H9 (cell line): ENCODE measurements at regions not wholly inside any gene's neighbourhood (a gene's known extent, or its start where the extent isn't known, plus 50 kb on each side); places are given as distances from the start of the nearest gene placed in this dataset.

Experiments used
- DNase-seq: peaks from one replicate; pipeline ENCODE4 v3.0.0-alpha.2; 2017
- H2AFZ ChIP-seq: one replicate; pipeline ENCODE4 v1.6.1; 2013; ENCODE audit warnings: mild to moderate bottlenecking, low read length, control low read depth, moderate library complexity
- H2AK5ac ChIP-seq: 2 replicates; pipeline ENCODE4 v1.6.1; 2013; ENCODE audit warnings: low read length, control low read depth, mixed read lengths; ENCODE audit not compliant: insufficient read length
- H2BK120ac ChIP-seq: one replicate; pipeline ENCODE4 v1.6.1; 2013; ENCODE audit warnings: low read depth, mild to moderate bottlenecking, low read length, control low read depth, inconsistent platforms; ENCODE audit not compliant: poor library complexity, severe bottlenecking
- H2BK12ac ChIP-seq: 2 replicates; pipeline ENCODE4 v1.6.1; 2013; ENCODE audit warnings: low read length, control low read depth, mixed read lengths, low read depth; ENCODE audit not compliant: insufficient read length
- H2BK15ac ChIP-seq: 2 replicates; pipeline ENCODE4 v1.6.1; 2013; ENCODE audit warnings: low read depth, low read length, control low read depth
- H2BK20ac ChIP-seq: one replicate; pipeline ENCODE4 v1.6.1; 2013; ENCODE audit warnings: low read depth, mild to moderate bottlenecking, low read length, control low read depth, inconsistent platforms; ENCODE audit not compliant: poor library complexity, severe bottlenecking
- H2BK5ac ChIP-seq: 2 replicates; pipeline ENCODE4 v1.6.1; 2013; ENCODE audit warnings: low read length, control low read depth, mixed read lengths; ENCODE audit not compliant: insufficient read length
- H3K14ac ChIP-seq: 2 replicates; pipeline ENCODE4 v1.6.1; 2013; ENCODE audit warnings: low read length, control low read depth; ENCODE audit not compliant: insufficient read depth
- H3K18ac ChIP-seq: 2 replicates; pipeline ENCODE4 v1.6.1; 2013; ENCODE audit warnings: low read depth, mild to moderate bottlenecking, mixed read lengths, low read length, control low read depth; ENCODE audit not compliant: insufficient read length
- H3K23ac ChIP-seq: 2 replicates; pipeline ENCODE4 v1.6.1; 2013; ENCODE audit warnings: low read length, control low read depth, mixed read lengths, low read depth; ENCODE audit not compliant: insufficient read length
- H3K23me2 ChIP-seq: 2 replicates; pipeline ENCODE4 v1.6.1; 2013; ENCODE audit warnings: low read depth, mild to moderate bottlenecking, mixed read lengths, low read length, control low read depth; ENCODE audit not compliant: insufficient read length, poor library complexity, severe bottlenecking
- H3K27ac ChIP-seq: 2 replicates; pipeline ENCODE4 v1.5.1; 2013; ENCODE audit warnings: low read length, control low read depth, mixed read lengths, low read depth; ENCODE audit not compliant: insufficient read length
- H3K27me3 ChIP-seq: 2 replicates; pipeline ENCODE4 v1.6.1; 2013; ENCODE audit warnings: low read length, control low read depth, inconsistent platforms; ENCODE audit not compliant: insufficient read depth
- H3K4ac ChIP-seq: 2 replicates; pipeline ENCODE4 v1.6.1; 2013; ENCODE audit warnings: low read depth, mild to moderate bottlenecking, control low read depth, inconsistent platforms, low read length, moderate library complexity
- H3K4me1 ChIP-seq: 2 replicates; pipeline ENCODE4 v1.6.1; 2013; ENCODE audit warnings: low read length, control low read depth, inconsistent platforms; ENCODE audit not compliant: insufficient read depth
- H3K4me2 ChIP-seq: 2 replicates; pipeline ENCODE4 v1.6.1; 2013; ENCODE audit warnings: low read length, control low read depth, mixed read lengths; ENCODE audit not compliant: insufficient read length, insufficient read depth
- H3K56ac ChIP-seq: 2 replicates; pipeline ENCODE4 v1.6.1; 2013; ENCODE audit warnings: low read depth, mild to moderate bottlenecking, mixed read lengths, low read length, control low read depth; ENCODE audit not compliant: insufficient read length
- H3K79me1 ChIP-seq: 2 replicates; pipeline ENCODE4 v1.6.1; 2013; ENCODE audit warnings: low read depth, mild to moderate bottlenecking, moderate library complexity, low read length, control low read depth, inconsistent platforms; ENCODE audit not compliant: insufficient read depth, poor library complexity, severe bottlenecking
- H3K79me2 ChIP-seq: 2 replicates; pipeline ENCODE4 v1.6.1; 2013; ENCODE audit warnings: low read length, control low read depth, inconsistent platforms; ENCODE audit not compliant: insufficient read depth
- H3K9ac ChIP-seq: 2 replicates; pipeline ENCODE4 v1.6.1; 2013; ENCODE audit warnings: low read length, control low read depth, mixed read lengths; ENCODE audit not compliant: insufficient read length; ENCODE audit errors: extremely low read depth
- H3K9me3 ChIP-seq: one replicate; pipeline ENCODE4 v1.6.1; 2013; ENCODE audit warnings: low read depth, low read length, inconsistent platforms; ENCODE audit not compliant: control insufficient read depth
- H3T11ph ChIP-seq: one replicate; pipeline ENCODE4 v1.6.1; 2013; ENCODE audit warnings: mild to moderate bottlenecking, low read length, control low read depth, inconsistent platforms
- H4K20me1 ChIP-seq: one replicate; pipeline ENCODE4 v1.6.1; 2013; ENCODE audit not compliant: control insufficient read depth, insufficient read length, insufficient read depth
- H4K5ac ChIP-seq: 2 replicates; pipeline ENCODE4 v1.6.1; 2013; ENCODE audit warnings: low read depth, mild to moderate bottlenecking, mixed read lengths, low read length, control low read depth; ENCODE audit not compliant: insufficient read length
- H4K8ac ChIP-seq: replicated peaks from 2 replicates; pipeline ENCODE4 v1.6.1; 2013; ENCODE audit warnings: low read length, control low read depth, mixed read lengths, low read depth; ENCODE audit not compliant: insufficient read length
- H4K91ac ChIP-seq: 2 replicates; pipeline ENCODE4 v1.6.1; 2013; ENCODE audit warnings: low read depth, mild to moderate bottlenecking, moderate library complexity, mixed read lengths, low read length, control low read depth; ENCODE audit not compliant: insufficient read length
- H3K27ac Mint-ChIP-seq, 3 experiments: 2 replicates in 2 of 3; 3 replicates in 1 of 3; pipeline ENCODE4 v1.8.0; 2020 to 2021; ENCODE audit warnings: mixed read lengths in 3 of 3, mild to moderate bottlenecking in 1 of 3, moderate library complexity in 1 of 3
- H3K27me3 Mint-ChIP-seq: 2 replicates; pipeline ENCODE4 v1.8.0; 2021; ENCODE audit warnings: low read depth, mild to moderate bottlenecking, moderate library complexity, mixed read lengths
- H3K36me3 Mint-ChIP-seq, 3 experiments: 2 replicates in 2 of 3; 3 replicates in 1 of 3; pipeline ENCODE4 v1.8.0; 2020 to 2021; ENCODE audit warnings: low read depth in 3 of 3, mixed read lengths in 3 of 3; ENCODE audit not compliant: insufficient read depth in 1 of 3
- H3K4me1 Mint-ChIP-seq, 2 experiments: 2 replicates each; pipeline ENCODE4 v1.8.0; 2020; ENCODE audit warnings: mixed read lengths in 2 of 2
- H3K4me3 Mint-ChIP-seq, 2 experiments: 2 replicates in 1 of 2; 3 replicates in 1 of 2; pipeline ENCODE4 v1.8.0; 2020 to 2021; ENCODE audit warnings: mild to moderate bottlenecking in 2 of 2, mixed read lengths in 2 of 2, moderate library complexity in 1 of 2
- H3K9me3 Mint-ChIP-seq, 2 experiments: 2 replicates in 1 of 2; 3 replicates in 1 of 2; pipeline ENCODE4 v1.8.0; 2020; ENCODE audit warnings: mild to moderate bottlenecking in 2 of 2, mixed read lengths in 2 of 2, moderate library complexity in 1 of 2
- WGBS: extraction: QIAGEN DNeasy Blood & Tissue Kit; methylation state at CpG from one replicate; pipeline ENCODE4 v1.1.7; 2013; ENCODE audit warnings: missing lambda C conversion rate, low lambda C conversion rate, mixed read lengths; ENCODE audit not compliant: insufficient read length; ENCODE audit errors: extremely low coverage; 5-methylcytosine and 5-hydroxymethylcytosine counted together
- TF ChIP-seq, protein P1 (sequence below): fragments of 200-600 bp; sonication (generic); conservative IDR thresholded peaks from 3 replicates; pipeline ENCODE4 v1.8.0; 2021; ENCODE audit warnings: antibody characterized with exemption, mild to moderate bottlenecking

GRCh38 chr1:201760516-201760915 lies 68.4 kb upstream of the IPO9 start:
- Histone ChIP-seq H3K4ac (no peak overlapping the region), H2BK20ac (no peak overlapping the region), H2AK5ac (no peak overlapping the region), H4K91ac (no peak overlapping the region), H4K20me1 (no peaks in the 10 kb centered on the region), H4K5ac (no peak overlapping the region), H3K4me1 (peaks cover 2% of the 10 kb centered on the region; the same call in 1 of the 2 replicates), H2BK15ac (no peak overlapping the region), H3T11ph (no peak overlapping the region), H3K27ac (no peak overlapping the region), H3K9ac (no peak overlapping the region), H4K8ac (no peak overlapping the region), H3K18ac (no peak overlapping the region), H3K23ac (no peak overlapping the region), H3K79me1 (no peaks in the 10 kb centered on the region), H3K27me3 (no peaks in the 10 kb centered on the region), H2BK120ac (no peak overlapping the region), H3K79me2 (no peaks in the 10 kb centered on the region), H2BK5ac (no peak overlapping the region), H3K56ac (no peak overlapping the region), H3K4me2 (no peak overlapping the region), H3K23me2 (no peaks in the 10 kb centered on the region), H3K9me3 (no peaks in the 10 kb centered on the region), H2AFZ (no peak overlapping the region), H3K14ac (no peak overlapping the region), H2BK12ac (no peak overlapping the region)
- TF ChIP-seq, protein P1, sequence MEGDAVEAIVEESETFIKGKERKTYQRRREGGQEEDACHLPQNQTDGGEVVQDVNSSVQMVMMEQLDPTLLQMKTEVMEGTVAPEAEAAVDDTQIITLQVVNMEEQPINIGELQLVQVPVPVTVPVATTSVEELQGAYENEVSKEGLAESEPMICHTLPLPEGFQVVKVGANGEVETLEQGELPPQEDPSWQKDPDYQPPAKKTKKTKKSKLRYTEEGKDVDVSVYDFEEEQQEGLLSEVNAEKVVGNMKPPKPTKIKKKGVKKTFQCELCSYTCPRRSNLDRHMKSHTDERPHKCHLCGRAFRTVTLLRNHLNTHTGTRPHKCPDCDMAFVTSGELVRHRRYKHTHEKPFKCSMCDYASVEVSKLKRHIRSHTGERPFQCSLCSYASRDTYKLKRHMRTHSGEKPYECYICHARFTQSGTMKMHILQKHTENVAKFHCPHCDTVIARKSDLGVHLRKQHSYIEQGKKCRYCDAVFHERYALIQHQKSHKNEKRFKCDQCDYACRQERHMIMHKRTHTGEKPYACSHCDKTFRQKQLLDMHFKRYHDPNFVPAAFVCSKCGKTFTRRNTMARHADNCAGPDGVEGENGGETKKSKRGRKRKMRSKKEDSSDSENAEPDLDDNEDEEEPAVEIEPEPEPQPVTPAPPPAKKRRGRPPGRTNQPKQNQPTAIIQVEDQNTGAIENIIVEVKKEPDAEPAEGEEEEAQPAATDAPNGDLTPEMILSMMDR, result no peak
- WGBS, result no CpG with 5 or more reads among the region's 1 CpG
- DNase-seq, result no peak
- Mint-ChIP-seq H3K4me1 (peaks cover 28 to 36% of the 10 kb centered on the region in 2 experiments), H3K4me3 (no peak overlapping the region), H3K27me3 (no peaks in the 10 kb centered on the region; the same call in 1 of the 2 replicates), H3K36me3 (no peaks in the 10 kb centered on the region), H3K9me3 (no peaks in the 10 kb centered on the region), H3K27ac (peak overlapping the region in 1 of 3 experiments; percentile 34; a peak in 1 of 7 replicates)
